GM19395 (cell line): ENCODE measurements at regions not wholly inside any gene's neighbourhood (a gene's known extent, or its start where the extent isn't known, plus 50 kb on each side); places are given as distances from the start of the nearest gene placed in this dataset.

ENCODE experiments used
- ATAC-seq: cut with Tn5 transposase; IDR thresholded peaks from one replicate; pipeline ENCODE4 v1.9.1; 2021; ENCODE audit warnings: mild to moderate bottlenecking, moderate library complexity; ENCODE audit not compliant: unreplicated experiment

DNA sequence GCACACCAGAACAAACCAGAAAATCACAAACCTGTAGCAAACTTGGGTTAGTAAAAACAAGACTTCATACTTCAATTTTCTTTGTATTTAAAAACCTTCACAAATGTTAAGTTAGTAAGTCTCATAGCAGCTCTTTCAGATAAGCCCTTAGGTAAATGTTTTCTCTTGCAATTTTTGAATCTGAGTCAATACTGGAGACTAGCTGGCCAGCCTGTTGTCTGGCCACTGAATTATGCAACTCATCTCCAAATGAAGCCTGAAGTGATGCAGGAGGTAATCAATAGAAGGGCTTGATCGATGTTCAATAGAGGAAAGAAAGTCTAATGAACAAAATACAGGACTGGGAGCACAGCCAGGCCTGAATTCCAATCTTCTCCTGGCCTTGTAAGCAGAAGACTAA, 465.2 kb downstream of the LRIG3 start:
- ATAC-seq, result no peak

DNA sequence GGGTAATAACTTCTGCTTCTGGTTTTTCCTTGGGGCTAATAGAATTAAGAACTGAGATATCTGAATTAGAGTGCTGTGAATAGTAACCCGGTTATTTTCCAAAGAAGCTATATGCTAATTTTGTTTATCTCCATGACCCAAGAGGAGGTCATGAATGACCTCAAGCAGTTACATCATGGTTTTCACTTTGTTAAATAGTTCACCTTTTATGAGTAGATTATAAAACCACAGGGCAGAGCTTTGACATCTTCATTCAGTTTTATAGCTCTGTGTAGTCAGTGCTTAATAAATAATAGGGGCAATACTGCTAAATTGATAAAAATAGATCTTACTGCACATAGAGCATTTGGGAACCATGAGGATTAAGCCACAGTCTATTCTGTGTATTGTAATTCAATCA, 462.2 kb downstream of the LRIG3 start:
- no peak for ATAC-seq

DNA sequence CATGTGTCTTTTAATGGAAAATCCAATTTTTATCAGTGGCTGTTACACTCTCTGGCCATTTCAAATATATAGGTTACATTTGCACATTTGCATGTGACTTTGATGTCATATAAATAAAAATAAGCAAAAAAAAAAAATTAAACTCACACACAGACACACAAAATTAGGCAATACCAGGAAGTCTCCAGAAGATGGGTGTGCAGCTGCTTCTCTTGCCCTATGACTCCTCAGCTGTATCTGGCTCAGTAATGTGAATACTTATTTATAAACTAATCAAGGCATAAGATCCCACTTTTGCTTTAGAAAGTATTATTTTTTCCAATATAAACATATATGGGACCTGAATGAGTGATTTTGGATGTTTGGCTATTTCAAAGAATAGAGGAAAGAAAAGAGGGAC, 461.1 kb downstream of the LRIG3 start:
- no peak for ATAC-seq

DNA sequence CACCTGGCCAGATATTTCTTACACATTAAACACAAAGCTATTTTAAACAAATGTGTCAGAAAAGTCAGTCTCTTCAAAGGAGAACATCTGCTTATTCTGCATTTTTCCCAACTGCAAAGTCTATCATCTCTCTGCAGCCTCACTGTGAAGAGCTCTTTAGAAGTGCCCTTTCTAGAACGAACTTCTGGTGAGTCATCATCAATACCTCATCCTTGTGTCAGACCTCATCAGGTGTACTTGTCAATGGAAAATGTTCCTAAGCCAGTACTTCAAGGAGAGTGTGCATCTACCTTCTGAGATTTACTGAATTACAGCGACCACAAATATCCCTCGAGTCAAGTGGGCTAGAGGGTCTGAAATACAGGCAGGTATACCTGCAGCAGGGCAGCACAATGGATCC, 457.3 kb downstream of the LRIG3 start:
- ATAC-seq, result no peak

DNA sequence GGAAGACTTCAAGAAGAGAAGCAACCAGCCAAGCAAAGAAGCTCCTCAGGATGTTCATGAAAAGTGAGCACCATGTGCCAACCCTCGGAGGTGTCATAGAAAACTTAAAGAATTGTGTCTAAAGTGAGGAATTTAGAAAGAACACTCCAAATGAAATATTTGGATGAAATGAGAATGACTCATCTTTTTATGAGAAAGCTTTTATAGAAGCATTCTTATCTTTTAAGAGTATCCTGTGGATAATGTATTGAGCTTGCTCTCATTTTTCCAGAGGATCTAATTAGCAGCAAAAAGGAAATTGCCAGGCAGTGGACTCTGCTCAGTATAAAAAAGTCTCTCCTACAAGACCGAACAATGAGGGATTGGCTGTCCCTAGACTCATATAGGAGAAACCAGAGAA, 454.9 kb downstream of the LRIG3 start:
- no peak for ATAC-seq

DNA sequence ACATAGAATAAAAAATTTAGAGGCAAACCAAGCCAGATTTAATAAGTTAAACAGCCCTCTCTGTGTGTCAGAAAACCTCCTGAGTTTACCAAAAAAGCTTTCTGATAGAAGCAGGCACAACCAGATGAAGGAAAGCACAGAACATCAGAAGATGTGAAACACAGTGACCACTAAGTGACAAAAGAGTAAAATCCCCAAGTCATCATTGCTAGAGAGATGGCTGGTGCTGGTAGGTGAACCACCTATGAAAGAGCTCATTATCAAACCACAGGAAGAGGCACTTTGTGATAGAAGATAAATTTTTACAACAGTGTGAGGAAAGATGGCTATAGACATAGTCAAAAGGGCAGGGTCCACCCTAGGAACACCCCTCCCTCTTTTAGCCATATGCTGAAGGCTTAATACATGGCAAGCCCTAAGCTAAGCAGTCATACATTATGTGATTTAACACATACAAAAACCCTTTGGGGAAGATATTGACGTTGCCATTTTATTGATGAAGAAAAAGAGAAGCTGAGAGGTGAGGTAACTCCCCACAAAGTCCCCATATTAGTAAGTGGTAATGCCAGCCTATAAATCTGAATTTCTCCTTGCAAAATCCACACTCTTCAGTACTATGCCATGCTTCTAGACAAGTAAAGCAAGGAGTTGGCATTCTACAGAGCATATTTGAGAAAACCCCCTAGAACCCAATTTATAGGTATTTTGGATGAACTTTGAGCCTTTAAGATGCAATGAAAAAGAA, 449.9 kb downstream of the LRIG3 start:
- ATAC-seq, result no peak

DNA sequence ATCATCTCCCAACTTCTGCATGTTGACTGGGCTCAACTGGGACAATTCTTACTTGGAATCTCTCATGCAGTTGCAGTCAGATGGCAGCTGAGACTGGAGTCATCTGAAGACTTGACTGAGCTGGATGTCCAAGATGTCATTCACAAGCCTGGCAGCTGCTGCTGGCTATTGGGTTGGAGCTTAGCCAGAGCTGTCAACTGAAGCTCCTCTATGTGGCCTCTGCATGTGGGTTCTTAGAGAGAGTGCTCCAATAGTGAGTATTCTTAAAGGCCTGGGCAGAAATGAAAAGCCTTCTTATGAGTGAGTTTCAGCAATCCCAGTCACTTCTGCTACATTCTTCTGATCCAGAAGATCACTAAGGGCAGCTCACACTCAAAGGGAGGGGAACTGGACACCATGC, 440.9 kb downstream of the LRIG3 start:
- ATAC-seq, result no peak

DNA sequence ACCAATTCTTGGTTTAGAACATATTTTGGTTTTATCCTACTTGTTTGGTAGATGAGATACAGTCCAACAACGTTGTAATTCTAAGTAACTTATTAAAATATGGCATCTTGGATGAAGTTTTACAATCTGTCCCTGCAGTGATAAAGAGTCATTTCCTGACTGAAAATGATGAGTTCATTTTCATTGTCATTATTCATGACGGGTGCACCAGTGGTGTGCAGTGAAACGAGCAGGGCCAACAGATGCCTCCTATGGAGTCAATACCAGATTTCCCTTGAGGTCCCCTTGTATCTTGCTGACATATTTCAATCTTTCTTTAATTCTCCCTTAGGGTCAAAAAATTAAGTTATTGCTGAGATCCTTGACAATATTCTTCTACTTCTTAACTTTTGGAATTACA, 438.5 kb downstream of the LRIG3 start:
- ATAC-seq, result no peak

DNA sequence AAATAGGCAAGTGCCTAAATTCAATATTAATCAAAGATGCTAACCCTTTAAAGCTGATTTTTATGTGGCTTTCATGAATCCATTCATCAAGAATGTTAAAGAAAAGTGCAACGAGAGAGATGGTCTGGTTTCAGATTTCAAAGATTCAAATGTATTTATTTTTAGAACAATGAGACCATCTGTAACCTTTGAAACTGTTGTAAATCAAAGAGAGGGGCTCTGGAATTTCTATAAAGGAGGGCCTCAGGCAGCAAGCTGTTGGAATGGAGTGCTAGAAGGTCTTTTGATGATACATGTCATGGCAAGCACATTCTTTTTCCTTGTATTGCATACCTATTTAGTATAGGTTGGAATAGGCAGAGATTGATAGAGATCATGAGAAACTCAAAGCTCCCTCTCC, 433.0 kb downstream of the LRIG3 start:
- ATAC-seq, result no peak

DNA sequence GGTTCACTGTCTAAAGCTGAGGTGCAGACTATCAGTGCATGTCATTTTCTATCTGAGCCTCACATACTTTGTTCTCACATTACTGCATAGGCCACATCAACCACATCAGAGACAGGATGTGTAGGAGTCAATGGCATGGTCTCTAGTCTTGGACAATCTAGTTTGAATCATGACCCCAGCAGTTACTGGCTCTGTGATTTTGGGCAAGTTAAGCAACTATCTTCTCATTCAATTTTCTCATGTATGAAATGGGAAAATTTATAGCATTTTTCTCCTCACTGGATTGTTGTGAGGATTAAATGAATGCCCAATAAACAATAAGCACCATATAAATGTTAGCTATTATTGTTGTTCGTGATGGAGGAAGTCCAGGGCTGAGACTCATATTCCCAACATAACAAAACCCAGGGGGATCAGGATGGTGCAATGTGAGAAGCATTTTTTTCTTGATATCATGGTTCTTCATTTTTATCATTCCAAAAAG, 432.6 kb downstream of the LRIG3 start:
- no peak for ATAC-seq

DNA sequence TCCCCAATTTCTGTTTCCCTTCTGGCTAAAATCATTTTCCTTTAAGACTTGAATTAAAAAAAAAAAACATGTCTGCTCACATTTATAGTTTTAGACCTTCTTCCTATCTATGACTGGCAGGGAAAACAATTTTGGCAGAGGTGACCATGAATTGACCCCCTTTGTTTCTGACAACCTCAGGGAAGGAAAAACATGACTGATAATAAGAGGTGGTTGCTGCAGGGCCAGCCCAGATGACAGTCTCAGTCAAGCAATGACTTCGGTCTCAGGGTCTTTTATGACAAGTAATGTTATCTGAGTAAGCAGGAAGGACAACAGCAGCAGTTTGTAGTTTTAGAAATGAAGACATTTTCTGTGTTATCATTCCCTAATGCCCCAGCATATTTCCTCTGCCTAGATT, 430.9 kb downstream of the LRIG3 start:
- no peak for ATAC-seq

DNA sequence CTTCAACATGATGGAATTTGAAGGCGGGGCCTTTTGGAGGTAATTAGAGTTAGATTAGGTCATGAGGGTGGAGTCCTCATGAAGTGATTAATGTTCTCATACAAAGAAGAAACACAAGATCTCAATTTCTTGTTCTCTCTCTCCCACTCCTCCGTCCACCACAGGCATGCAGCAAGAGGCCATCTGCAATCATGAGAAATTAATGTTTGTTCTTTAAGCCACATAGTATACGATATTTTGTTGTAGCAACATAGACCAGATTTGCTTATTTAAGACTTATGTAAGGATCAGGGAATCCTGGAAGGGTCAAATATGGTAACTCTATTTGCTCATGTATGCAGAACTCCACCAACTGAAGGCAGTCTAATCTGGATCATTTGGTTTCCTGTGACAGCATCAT, 429.0 kb downstream of the LRIG3 start:
- ATAC-seq, result no peak

DNA sequence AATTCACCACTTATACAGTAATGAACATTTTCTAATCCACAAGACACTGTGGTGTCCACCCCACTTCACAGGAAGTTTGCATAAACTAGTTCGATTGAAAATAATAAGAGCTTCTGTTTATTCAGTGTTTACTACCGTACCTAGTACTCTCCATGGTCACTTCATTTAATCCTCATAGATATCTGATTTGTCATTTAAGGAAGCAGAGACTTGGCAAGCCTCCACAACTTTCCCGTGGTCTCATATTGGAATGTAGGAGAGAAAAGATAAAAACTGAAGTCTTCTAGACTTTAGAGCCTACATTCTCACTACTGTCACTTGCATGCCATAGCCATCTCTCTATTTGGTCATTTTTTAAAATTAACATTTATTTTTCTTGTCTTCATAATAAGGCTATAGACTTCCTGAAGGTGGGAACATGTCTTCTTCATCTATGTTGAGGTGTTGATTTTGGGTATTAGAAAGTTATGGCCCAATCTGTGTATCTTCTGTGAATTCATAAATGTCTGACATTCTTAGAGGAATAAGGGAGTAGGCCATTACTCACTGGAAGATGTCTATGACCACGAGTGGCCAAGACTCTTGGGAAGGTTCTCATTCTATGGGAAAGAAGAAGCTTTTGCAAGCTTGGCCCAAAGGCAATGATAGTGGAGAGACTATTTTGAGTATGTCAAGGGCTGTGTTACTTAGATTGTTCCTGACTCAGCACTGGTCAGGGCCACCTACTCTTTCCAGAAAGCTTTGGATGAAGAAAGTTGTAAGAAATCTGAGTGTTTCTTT, 423.7 kb downstream of the LRIG3 start:
- no peak for ATAC-seq

DNA sequence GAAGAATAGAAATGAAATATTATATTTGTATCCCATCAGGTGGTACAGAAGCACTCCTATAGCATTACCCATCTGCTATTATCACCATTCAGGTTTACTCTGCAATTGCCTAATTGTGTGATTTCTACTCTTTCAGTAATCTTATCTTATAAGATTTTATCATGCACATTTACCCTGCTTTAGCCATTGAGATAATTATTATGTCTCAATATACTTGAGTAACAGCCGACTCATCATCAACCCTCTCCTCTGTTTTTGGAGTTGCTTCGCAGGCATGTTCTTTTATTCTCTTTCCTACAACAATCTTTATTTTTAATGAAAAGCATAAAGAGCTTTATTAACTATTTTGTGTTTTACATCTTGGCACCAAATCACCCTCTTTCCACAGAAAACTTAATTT, 419.9 kb downstream of the LRIG3 start:
- ATAC-seq, result no peak

DNA sequence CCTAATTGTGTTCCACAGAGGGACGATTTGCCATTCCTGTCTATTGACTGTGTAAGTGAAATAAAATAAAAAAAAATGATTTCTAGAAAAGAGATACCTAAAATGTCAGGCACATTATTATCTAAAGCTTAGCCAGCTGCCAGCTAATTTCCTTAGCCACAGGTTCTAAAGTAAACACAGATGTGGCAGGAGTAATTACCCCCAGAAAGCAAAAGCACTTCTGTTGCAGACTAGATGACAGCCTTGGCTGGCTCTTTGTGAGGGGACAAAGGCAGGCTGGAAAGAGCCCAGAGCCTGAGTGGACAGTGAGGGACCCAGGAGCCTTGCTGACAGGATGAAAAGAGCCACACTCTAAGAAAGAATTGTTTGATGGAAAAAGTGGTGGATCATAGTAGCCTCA, 418.1 kb downstream of the LRIG3 start:
- no peak for ATAC-seq

DNA sequence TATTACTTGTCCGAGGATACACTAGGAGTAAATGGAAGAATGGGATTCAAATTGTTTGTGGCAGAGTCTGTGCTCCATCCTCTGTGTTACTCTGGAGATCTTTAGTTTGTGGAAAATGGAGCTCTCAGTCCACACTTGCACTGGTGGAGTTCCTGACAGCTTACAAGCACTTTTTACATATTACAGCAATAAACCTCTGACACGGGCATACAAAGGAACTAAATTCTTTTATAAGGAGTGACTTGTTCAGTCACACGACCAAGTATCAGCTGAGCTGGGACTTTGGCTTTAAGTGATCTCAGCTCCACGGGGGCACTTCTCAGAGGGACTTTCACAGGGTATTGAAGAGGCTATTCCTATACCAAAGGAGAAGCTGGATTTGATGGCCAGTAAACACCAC, 417.5 kb downstream of the LRIG3 start:
- ATAC-seq, result no peak

DNA sequence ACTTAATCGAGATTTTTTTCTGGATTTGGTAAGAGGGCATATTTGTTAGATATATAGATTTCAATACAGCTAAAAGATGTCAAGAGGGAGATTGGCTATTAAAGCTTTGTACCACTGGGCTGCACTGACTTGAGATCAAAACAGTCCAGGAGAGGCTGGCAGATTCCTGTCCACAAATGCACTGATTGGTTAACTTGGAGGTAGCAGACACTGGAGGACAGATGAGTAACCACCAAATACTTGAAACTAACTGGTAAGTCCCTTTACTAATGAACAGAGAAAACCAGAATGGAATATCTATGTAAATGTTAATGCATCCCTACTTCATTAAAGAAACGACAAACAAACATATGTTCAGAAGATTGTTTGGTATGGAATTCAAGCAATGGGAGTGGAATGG, 416.6 kb downstream of the LRIG3 start:
- no peak for ATAC-seq

DNA sequence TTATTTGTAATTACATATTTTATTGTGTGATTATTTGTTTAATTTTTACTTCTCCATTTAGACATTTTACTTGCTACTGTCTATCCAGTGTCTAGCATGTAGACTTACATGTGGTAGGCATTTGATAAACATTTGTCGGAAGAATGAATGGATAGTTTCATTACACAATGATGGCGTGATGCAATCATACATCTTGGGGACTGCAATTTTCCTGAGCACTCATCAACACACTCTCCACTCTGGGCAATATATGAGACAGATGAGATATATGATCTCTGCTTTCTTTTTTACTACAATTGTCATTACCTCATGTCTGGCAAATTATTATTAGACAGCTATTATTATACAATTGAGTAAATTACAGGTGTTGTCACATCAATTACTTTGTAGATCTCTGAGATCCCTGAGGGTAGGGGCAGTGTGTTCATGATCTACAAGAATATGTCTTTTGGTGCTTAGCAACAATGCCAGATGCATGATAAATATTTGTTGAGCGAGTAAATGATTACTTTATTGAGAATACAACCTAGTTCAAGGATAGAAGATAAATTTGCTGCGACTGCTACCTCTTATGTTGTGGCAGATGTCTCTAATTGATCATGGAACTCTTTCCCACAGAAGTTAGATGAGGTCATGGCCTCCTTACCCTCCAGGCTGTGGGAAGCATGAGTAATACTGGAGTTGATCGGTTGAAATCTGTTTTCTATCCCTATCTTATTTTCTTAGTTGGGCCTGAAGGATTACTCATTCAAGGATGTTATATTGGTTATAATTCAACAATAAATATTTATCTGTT, 416.0 kb downstream of the LRIG3 start:
- ATAC-seq, result no peak

DNA sequence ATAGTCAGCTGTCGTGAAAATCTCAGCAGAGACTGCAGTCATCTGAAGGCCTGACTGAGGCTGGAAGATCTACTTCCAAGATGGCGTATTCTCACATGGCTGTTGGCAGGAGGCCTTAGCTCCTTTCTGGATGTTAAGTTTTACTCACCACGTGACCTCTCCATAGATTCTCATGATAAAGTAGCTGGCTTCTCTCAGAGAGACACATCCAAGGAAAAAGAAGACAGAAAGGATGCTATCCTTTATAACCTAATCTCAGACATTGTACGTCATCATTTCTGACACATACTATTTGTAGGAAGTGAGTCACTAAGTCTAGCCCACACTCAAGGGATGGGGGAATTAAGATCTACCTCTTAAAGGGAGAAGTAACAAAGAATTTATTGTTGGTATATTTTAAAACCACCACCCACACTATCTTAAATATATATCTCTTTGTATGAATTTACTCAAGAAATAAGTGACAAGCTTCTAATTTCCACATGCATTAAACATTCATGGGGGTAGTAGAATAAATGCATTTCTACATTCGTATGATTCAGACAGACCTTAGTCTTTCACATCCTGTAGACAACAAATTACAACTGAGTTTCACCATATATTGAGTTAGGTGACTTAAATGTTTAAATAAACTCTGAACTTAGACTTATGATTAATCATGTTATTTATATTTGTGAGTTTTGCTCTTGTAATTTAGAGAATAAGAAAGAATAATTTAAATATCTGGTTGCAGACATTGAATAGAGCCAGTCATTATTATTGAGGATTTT, 411.0 kb downstream of the LRIG3 start:
- no peak for ATAC-seq

DNA sequence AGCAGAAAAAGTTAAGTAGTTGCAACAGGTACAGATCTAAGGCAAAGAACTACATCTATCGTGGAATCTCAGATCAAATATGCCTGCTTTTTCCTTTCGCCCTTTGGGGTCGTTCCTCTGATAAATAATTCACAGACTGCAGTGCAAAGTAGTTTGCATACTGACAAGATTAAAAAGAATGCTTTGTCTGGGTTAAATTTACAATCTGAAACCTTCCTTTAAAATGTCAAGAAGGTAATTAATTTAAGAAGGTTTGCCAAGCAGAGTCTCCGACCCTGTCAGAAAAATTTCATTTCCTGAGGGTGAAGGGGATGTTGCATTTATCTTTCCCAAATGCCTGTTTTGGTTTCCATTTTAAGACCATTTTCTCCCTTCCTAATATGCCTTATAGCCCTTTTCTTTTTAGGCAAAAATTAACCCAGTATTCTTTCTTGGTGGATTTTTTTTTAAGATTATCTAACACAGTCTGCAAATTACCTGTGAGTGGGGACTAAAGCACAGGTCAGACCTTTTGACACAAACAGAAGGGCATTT, 406.9 kb downstream of the LRIG3 start:
- ATAC-seq, result no peak

DNA sequence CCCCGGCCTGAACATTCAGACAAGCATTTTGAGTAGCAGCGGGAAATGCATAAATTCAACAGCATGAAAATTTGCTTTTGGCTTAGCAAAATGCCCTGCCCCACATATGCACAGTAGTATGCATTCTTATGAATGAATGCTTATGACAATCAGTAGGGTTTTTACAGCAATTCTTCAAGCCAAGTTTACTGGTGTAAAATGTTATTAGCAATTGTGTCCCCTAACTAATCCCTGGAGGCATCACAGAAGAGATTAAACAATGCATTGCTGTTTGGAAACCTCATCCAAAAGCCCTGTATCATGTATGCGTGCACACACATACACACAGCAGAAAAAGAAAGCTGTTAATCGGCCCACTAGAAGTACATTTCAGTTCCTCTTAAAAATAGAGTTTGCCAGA, 406.5 kb downstream of the LRIG3 start:
- ATAC-seq, result no peak
